CD4-positive, alpha-beta T cell treated with Interleukin-6 for 4 hours (primary cell): ENCODE measurements at regions not wholly inside any gene's neighbourhood (a gene's known extent, or its start where the extent isn't known, plus 50 kb on each side); places are given as distances from the start of the nearest gene placed in this dataset.

Source experiments
- DNase-seq: peaks from one replicate; pipeline ENCODE4 v3.0.0-alpha.2; 2020; ENCODE audit warnings: mixed read lengths

DNA sequence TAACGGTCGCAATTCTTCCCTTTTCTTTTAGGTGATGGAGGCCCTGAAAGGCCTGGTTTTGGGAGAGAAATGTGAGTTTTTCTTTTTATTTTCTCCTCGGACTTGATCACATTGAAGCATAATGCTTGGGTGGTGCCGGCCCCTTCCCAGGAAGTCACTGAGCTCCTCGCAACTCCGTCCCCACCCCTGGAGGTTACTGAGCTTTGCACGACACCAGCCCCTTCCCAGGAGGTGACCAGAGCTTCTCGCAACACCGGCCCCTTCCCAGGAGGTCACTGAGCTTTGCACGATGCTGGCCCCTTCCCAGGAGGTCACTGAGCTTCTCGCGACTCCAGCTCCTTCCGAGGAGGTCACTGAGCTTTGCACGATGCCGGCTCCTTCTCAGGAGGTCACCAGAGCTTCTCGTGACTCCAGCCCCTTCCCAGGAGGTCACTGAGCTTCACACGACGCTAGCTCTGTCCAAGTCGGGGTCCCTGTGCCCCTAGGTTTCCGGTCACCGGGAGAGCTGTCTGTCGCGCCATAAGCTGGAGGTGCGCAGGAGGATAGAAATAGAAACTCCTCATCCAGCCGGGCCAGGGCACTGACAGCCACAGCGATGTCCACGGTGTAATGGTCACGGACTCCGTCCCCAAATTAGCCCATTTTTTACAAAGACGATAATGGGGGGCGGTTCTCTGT lies 586.4 kb downstream of the BRD1 start:
- DNase-seq = no peak

GRCh38 chr22:49240472-49240871 lies 587.2 kb downstream of the BRD1 start:
- no peak for DNase-seq

GRCh38 chr22:49240016-49240380 lies 587.7 kb downstream of the BRD1 start:
- no peak for DNase-seq

DNA sequence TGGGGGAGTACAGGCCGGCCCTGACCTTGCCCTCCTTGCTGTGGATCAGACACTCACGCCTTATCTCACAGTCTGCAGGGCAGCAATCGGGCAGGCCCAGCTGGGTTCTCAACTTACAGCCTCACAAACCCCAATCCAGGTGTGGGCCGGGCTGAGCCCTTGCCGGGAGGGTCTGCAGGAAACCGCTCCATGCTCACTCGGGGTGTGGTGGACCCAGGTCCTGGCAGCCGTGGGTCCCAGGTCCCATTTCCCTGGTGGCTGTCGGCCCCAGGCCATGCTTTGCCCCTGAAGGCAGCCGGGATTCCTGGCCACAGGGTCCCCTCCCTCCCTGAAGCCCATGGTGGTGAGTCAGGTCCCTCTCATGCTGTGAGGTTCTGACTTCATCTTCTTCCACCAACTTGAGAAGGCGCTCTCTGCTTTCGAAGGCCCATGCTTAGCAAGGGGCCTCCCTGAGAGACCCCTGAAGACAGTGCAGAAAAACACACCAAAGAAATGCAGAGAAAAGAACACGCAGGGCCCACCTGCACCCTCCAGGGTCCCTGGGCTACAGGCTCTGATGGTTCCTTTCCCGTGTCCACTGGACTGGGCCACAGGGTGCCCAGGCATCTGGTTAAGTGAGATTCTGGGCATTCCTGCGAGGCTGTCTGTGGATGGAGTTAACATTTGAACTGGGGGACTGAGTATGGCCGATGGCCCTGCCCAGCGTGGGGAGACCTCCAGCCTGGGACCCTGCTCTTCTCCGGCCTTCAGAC lies 588.2 kb downstream of the BRD1 start:
- no peak for DNase-seq

GRCh38 chr22:49238181-49239141 lies 589.2 kb downstream of the BRD1 start:
- no peak for DNase-seq

GRCh38 chr22:49237703-49238102 lies 590.0 kb downstream of the BRD1 start:
- no peak for DNase-seq

DNA sequence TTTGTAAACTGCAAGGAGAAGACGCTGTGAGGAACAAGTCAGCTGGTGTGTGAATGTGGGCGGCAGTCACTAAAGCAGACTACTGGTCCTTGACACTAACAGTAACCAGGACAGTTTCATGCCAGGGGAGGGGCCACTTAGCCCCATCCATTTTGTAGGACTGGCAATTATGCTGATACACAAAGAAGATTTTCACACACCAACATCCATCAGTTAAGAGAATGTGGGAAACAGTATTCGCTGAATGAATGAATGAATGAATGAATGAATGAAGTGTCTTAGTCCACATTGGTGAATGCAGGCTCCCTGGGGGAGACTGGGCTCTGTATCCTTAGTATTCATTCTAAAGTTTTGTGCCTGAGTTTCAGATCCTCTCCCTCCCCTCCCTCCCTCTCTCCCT lies 590.4 kb downstream of the BRD1 start:
- DNase-seq = no peak

- DNase-seq = no peak
Observed at GRCh38 chr22:49236541-49237075, 591.1 kb downstream of the BRD1 start.

GRCh38 chr22:49235463-49236300 lies 592.0 kb downstream of the BRD1 start:
- no peak for DNase-seq

DNA sequence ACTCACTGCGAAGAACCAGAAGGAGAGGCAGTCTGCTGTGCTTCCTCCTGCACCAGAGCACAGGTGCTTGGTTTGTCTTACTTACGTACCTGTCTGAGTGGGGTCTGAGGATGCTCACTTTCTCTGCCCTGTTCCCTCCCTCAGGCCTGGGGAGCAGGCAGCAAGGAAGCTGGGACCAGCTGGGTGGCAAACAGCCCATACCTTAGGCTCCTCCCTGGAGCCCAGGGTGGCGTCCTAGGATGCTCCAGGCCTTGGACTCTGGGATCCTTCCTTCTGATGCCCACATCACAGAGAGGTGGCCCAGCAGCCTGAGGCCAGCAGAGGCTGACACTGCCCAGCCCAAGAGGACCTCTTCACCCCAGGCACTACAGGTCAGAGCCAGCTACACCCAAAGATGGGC lies 593.2 kb downstream of the BRD1 start:
- no peak for DNase-seq

DNA sequence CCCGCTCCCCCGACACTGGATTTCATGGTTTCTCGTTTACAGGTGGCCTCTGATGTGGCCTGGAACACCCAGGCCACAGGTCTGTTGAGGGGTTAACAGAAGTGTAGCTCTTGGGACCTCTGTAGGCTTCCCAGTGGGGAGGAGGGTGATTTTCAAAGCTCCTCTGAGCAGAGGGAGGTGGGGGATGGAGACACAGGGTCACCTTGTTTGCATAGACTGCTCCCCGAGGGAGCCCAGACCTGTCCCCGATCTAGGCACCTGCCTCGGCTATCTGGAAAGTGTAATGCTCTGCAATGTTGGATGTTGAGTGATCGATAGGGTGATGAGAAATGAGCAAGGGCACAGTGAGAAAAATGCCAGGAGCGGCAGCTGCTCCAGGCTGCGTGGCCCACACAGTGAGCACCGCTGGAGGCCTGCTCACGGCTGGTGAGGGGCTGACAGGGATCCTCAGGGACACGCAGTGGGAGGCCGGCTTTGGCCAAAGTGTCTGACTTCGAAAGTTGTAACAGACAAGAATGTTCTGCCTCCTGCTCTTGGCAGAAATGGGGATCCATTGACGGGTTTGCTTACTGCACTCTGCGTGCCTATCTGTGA lies 594.1 kb downstream of the BRD1 start:
- DNase-seq = no peak

DNA sequence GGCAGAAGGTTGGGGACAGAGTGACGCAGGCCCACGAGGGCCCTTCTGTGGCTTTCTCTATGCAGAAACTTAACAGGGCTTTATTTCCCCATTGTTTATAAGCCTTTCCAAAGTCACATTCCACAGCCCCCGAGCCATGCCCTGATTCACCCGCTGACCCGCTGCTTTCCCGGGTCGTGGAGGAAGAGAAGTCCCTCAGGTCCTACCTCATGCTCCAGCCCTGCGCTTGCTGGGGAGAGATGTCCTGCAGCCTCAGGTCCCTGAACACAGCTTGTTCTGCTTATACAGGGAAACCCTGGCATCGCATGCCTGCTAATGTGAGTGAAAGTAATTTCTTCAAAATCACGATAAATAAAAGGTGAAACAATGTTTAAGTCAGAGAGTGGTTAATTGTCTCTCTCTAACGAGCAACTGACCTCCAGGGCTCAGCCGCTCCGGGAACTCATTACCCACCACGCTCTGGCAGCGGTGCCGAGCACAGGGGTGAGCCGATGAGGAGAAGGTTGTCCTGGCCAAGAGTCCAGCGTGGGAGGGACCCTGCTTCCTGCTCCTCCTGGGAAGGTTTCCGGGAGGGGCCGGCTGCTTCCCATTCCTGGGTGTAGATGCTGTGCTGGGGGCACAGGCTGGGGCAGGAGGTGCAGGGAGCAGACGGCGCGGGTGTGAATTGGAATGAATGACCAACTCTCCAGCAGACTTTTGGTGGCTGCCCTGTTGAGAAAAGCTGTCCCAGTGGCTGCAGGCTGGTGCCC lies 595.2 kb downstream of the BRD1 start:
- DNase-seq = no peak

- no peak for DNase-seq
Observed at GRCh38 chr22:49230194-49230577, 597.5 kb downstream of the BRD1 start.

GRCh38 chr22:49229483-49230193 lies 598.0 kb downstream of the BRD1 start:
- no peak for DNase-seq

- no peak for DNase-seq
Observed at GRCh38 chr22:49228431-49229037, 599.1 kb downstream of the BRD1 start.

GRCh38 chr22:49227670-49228069 lies 600.0 kb downstream of the BRD1 start:
- DNase-seq = no peak

GRCh38 chr22:49226096-49226495 lies 601.6 kb downstream of the BRD1 start:
- DNase-seq = no peak

GRCh38 chr22:49224243-49224642 lies 603.4 kb downstream of the BRD1 start:
- DNase-seq = no peak

DNA sequence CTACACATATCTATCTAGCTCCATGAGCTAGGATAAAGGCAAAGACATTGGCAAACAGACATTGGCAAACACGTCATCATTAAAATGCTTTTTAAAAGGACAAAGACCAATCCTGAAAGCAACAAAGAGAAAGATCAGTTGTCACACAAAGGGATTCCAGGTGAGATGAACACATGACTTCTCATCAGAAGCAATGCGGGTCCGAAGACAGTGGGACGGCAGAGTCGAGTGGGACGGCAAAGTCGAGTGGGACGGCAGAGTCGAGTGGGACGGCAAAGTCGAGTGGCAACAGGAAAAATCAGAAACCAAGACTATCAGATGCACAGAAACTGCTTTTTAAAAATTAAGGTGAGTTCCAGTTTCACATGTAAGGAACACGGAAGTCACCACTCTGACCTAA lies 609.5 kb downstream of the BRD1 start:
- no peak for DNase-seq

GRCh38 chr22:49216579-49216978 lies 611.1 kb downstream of the BRD1 start:
- DNase-seq = no peak
